ENCODE measurements at regions not wholly inside any gene's neighbourhood (a gene's known extent, or its start where the extent isn't known, plus 50 kb on each side); places are given as distances from the start of the nearest gene placed in this dataset.
"Not testable (repeated sequence)": the region's sequence is repeated elsewhere in the genome, so short reads cannot be mapped to it uniquely, and the experiment has no call there.

DNA sequence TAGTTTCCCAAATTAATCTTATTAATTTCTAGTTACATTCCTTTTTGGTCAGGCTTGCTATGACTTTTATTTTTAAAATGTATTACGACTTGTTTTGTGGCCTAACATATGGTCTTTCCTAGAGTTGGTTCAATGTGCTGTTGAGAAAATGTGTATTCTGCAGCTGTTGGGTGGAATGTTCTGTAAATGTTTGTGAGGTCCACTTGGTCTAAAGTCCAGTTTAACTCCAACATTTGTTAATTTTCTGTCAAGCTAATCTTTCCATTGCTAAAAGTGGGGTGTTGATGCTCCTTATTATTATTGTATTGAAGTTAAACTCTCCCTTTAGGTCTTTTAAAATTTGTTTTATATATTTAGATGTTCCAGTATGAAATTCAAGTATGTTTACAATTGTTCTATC lies 1010.8 kb upstream of the EDIL3 start:
- no peak for DNase-seq (ENCODE audit: low spot score)

DNA sequence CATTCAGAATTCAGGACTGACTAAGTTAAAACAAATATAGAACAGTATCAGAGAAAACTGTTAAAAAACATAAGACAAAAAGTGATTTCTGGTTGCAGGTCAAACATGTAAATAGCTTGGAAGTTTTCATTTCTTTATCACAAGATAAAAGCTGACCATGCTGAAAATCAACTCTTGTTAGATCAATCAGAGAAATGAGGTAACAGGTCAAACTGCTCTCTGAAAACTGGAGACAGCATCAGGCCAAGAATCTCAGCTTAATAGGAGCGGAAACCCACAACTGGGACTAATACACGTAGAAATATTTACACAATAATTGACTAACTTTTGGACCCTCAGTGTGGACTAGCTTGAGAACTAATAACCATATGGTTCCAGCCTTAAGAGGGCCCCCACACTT lies 1012.8 kb upstream of the EDIL3 start:
- DNase-seq (ENCODE audit: low spot score), result no peak

DNA sequence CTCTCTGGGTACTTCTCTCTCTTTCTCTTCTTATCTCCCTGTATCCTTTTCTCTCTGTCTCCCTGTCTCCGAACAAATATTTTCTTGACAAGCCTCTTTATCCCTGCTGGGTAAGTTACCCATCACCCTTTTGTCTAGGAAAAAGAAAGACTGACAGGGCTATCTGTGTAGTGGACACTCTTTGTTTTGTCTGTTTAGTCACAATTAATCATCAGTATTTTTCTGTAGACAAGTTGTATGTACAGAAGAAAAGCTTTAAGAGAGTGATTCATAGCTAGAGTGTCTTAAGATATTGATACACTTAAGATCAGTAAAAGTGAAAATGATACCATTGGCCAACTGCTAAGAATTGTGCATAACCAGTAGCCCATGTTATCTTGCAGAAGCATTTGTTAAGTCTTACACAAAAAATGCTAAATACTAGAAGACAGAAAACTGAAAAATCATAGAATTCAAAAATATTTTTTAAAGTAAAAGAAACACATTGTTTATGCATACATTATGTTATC lies 1043.8 kb upstream of the EDIL3 start:
- no peak for DNase-seq (ENCODE audit: low spot score)

DNA sequence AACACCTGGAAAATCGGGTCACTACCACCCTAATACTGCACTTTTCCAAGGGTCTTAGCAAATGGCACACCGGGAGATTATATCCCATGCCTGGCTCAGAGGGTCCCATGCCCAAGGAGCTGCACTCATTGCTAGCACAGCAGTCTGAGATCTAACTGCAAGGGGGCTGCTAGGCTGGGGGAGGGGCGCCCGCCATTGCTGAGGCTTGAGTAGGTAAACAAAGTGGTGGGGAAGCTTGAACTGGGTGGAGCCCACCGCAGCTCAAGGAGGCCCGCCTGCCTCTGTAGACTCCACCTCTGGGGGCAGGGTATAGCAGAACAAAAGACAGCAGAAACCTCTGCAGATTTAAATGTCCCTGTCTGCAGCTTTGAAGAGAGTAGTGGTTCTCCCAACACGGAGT lies 1047.0 kb upstream of the EDIL3 start:
- DNase-seq (ENCODE audit: low spot score), result not testable (repeated sequence)

DNA sequence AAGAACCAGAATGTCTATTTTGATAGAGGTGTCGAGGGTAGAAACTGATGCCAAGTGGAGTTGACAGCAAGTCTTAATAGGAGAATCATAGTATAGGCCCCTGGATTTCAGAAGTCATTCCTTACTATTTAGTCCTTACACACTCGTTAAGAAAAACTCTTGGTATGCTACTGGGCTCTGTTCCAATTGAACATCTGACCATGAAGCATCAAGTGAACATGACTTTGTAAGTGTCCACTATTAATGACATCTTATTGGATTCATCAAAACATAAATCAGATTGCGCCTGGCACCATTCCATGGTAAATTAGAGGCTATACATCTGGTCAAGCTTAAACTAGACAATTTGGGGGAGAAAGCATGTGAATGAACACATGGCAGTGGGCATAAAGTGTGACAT lies 1056.5 kb upstream of the EDIL3 start:
- no peak for DNase-seq (ENCODE audit: low spot score)

DNA sequence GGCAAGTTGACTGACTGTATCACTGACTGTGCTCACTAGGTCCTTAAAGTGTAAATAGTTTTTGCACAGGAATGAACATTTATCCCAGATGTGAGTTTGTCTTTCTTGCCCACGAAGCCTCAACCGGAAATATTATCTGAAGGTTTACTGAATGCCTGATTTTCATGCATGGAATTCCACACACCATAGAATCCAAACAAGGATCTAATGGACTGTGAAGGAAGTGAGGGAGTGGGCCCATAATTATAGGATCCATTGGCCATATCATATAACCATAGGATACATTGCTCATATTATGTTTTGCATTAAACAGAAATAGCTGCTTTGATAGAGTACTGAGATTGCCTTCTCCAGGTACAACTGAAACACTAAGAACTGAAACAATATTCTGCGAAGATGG lies 1057.2 kb upstream of the EDIL3 start:
- DNase-seq (ENCODE audit: low spot score), result no peak

DNA sequence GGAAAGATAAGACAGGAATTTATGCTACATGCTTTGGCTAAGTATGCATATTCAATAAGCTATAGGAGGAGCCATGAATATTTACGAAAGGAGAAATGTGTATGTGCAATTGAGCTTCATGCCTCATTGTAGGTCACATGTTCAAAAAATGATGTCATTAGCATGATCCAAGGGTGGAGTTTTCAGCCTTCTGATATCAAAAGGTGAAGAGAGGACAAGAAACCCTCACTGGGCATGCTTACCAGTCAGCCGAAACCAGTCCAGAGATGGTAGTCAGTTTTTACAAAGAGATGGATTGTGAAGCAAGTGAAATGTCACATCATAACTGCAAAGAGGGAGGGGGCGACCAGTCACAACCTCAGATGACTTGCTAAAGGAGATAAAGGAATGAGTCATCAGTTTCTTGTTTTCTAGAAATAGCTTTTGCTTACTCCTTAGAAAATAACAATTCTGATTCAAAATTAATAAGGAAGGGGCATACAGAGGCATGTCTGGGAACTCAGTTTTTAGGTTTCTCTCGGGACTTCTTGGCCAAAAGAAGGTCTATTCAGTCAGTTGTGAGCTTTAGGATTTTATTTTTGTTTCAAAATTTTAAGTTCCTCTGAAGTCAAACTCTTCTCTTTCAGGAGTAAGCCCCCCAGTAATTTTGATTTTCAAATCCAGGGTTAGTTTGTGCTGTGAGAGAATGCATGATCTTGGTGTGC lies 1067.8 kb upstream of the EDIL3 start:
- DNase-seq (ENCODE audit: low spot score), result peak; percentile 50

DNA sequence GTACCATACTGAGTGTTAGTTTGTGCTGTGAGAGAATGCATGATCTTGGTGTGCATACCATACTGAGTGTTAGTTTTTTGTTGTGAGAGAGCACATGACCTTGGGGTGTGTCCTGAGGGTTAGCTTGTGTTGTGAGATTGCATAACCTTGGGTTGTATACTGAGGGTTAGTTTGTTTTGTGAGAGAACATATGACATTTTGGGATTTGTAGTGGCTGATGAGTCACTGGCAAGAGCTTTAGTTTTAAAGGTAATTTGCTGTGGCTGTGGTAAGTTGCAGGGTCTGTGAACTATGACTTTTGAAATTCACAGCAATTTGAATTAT lies 1068.3 kb upstream of the EDIL3 start:
- no peak for DNase-seq (ENCODE audit: low spot score)

DNA sequence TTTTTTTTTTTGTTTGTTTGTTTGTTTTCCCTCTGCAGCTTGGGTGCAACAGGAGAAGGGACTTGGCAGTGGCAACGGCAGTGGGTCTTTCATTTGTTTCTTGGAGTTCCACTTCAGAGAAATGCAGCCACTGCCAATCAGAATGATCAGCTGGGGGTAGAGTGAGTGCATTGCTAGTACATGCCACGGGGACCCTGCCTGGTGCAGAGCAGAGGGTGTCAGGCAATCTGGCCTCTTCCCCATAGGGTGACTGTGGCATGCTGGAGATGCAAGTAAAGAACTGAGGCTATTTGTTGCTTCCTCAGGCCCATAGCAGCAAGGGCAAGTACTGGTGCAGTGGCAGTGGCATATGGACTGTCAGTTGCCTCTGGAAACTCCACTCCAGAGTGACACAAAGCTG lies 1073.6 kb upstream of the EDIL3 start:
- DNase-seq (ENCODE audit: low spot score), result no peak

DNA sequence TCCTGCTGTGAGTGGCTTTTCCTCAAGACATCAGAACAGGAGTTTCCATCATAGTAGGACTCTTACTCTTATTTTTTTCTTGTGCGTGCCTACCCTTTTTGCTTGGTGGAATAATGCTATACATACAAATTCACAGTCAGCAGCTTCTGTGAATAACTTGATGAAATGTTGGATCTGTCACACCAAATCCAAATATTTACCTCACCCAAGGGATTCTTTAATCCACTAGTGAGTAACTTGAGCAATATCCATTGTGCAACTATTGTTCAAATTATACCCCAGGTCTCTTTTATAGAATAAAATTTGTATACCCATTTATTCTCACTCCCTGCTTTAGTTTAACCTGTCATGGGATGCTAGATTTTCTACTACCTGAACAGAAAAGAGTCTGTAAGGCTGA lies 1078.3 kb upstream of the EDIL3 start:
- DNase-seq (ENCODE audit: low spot score), result no peak

DNA sequence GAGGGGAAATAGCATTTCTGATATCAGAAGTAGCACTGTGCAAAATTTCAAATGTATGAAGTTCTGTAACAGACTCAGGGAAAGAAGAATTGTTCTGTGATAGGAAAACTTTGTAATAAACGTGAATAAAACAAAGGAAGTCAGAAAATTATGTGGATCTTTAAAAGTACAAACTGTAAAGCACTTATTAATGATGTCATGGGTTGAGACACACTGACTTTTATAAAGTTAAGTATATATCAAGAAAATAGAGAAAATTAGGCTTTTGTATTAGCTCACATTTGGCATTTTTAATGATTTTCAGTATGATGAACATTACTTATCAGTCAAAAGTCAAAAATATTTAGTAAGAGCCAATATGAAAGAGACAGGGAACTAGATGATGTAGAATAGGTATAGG lies 1081.7 kb upstream of the EDIL3 start:
- no peak for DNase-seq (ENCODE audit: low spot score)

DNA sequence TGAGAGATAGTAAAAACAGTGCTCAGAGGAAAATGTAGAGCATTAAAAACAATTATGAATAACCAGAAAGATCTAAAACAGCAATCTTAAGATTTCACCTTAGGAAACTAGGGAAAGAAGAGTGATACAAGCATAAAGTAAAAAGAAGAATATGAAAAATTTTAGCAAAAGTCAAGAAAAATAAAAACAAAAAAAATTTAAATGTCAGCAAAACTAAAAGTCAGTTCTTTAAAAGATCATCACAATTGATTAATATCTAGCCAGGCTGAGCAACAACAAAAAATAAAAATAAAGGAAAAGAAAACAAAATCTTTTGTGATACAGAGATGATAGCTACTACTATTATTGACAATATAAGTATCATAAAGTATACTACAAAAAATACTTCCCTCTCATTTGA lies 1088.1 kb upstream of the EDIL3 start:
- DNase-seq (ENCODE audit: low spot score), result no peak

DNA sequence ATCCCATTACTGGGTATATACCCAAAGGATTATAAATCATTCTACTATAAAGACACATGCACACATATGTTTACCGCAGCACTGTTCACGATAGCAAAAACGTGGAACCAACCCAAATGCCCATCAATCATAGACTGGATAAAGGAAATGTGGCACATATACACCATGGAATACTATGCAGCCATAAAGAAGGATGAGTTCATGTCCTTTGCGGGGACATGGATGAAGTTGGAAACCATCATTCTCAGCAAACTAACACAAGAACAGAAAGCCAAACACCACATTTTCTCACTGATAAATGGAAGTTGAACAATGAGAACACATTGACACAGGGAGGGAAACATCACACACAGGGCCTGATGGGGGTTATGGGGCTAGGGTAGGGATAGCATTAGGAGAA lies 1090.5 kb upstream of the EDIL3 start:
- not testable (repeated sequence) for DNase-seq (ENCODE audit: low spot score)

DNA sequence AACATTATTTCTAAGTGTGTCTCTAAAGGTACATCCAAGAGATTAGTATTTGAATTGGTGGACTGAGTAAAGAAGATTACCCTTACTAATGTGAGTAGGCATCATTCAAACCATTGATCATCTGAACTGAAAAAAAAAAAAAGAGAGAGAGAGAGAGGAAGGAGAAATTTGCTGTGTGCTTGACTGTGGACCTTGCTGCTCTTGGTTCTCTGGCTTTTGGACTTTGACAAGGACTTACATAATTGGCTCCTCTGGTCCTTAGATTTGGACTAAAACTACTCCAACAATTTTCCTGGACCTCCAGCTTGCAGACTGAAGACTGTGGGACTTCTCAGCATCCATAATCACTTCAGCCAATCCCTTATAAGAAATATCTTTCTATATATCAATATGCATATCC lies 1091.9 kb upstream of the EDIL3 start:
- DNase-seq (ENCODE audit: low spot score), result no peak

DNA sequence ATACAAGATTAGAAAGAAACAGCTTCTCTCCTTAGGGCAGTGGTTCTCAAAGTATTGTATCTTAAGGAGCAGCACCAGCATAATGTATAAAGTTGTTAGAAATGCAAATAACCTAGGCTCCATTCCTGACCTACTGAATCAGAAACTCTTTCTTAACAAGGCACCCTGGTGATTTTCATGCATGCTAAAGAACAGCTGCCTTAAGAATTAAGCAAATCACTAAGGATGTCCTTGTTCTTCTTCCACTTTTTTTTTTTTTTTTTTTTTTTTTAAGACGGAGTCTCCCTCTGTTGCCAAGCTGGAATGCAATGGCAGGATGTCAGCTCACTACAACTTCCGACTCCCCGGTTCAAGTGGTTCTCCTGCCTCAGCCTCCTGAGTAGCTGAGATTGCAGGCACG lies 1095.2 kb upstream of the EDIL3 start:
- no peak for DNase-seq (ENCODE audit: low spot score)

DNA sequence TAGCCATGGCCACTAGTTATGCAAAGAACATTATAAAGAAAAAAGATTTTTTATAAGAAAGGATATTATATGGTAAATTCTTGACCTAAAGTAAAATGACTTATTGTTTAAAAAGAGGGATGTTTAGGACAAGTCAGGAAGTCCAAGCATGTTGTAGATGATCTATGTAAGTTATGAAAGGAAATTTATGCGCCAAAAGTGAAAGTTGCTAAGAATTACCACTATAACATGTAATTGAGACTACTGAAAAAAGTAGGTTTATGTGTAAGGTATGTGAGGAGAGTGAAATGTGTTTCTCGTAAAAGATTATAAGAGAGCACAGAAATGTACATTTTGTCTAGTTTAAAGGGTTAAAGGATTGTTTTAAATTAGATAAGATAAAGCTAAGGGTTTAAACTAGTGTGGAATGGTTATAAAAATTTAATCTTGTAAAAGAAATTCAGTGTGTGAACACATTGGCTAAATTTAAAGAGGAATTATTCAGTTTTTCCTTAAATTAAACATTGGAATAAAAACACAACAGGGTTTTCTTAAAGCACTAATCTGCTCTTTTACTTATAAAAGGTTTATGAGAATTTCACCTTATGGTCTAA lies 1100.4 kb upstream of the EDIL3 start:
- DNase-seq (ENCODE audit: low spot score), result peak; percentile 9

DNA sequence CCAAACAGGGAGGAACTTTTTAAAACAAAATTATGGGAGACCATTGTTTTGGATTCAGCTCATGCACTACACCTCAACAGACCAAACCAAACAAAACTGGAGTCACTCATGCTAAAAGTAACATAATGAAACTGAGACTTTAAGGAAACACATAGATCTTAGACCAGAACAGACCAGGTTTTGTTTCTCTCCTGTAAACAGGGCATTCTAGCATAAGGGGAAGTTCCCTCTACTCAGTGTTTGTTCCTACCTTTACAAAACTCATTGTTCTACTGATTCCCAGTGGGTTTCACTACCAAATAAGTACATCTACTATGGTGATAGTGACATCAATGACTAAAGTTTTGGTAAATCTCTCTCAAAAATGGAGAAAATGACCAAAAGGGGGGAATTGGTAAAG lies 1103.6 kb upstream of the EDIL3 start:
- DNase-seq (ENCODE audit: low spot score), result no peak

DNA sequence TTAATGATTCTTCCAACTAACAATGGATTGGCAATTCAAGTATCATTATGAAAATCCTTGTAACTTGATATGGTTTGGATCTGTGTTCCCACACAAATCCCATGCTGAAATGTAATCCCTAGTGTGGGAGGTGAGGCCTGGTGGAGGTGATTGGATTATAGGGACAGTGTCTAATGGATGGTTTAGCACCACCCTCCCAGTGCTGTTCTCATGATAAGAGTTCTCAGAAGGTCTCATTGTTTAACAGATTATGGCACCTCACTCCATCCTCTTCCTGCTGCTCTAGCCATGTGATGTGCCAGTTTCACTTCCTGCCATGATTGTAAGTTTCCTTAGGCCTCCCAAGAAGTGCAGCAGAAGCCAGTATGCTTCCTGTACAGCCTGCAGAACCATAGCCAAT lies 1116.2 kb upstream of the EDIL3 start:
- DNase-seq (ENCODE audit: low spot score), result no peak

DNA sequence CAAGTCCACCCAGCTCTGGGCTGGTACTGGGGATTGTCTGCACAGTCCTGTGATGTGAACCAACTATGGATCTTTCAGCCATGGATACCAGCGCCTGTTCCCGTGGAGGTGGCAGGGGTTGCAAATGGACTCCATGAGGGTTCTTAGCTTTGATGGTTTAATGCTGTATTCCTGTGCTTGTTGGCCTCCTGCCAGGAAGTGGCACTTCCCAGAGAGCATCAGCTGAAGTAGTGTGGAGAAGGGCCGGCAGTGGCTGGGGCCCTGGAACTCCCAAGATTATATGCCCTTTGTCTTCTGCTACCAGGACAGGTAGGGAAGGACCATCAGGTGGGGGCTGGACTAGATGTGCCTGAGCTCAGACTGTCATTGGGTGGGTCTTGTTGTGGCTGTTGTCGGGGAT lies 1104.8 kb upstream of the COX7C start:
- no peak for DNase-seq (ENCODE audit: low spot score)

DNA sequence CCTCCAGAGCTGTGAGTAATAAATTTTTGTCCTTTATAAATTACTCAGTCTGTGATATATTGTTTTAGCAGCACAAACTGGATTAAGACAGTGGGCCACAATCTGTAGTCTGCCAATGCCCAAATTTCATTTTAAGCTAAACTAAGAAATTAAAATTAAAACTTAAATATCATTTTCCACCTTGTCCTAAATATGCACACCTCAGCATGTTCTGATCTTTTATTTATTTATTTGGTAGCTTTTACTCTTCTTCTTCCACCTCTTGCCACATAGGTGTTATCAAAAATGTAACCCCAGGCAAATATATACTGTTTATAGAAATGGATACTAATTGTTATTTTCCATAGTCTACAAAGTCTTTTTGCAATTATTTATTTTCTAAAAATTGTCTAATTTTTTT lies 1102.2 kb upstream of the COX7C start:
- DNase-seq (ENCODE audit: low spot score), result no peak

DNA sequence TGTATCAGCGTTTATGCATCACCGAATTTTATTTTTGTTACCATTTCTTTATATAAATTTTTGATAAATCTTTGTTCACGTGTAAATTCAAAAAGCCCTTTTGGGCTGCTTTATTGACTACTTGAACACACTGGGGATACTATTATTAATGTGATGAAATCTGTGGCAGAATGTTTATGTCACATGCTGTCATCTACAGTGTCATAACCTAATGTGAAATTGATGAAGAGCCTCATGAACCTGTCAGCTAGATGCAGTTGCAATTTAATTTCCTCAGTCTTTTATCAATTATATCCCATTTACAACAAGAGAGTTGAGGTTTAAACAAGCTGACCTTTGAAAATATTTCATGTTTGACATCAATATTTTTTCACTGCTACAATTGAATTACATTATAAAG lies 1100.4 kb upstream of the COX7C start:
- DNase-seq (ENCODE audit: low spot score), result no peak

DNA sequence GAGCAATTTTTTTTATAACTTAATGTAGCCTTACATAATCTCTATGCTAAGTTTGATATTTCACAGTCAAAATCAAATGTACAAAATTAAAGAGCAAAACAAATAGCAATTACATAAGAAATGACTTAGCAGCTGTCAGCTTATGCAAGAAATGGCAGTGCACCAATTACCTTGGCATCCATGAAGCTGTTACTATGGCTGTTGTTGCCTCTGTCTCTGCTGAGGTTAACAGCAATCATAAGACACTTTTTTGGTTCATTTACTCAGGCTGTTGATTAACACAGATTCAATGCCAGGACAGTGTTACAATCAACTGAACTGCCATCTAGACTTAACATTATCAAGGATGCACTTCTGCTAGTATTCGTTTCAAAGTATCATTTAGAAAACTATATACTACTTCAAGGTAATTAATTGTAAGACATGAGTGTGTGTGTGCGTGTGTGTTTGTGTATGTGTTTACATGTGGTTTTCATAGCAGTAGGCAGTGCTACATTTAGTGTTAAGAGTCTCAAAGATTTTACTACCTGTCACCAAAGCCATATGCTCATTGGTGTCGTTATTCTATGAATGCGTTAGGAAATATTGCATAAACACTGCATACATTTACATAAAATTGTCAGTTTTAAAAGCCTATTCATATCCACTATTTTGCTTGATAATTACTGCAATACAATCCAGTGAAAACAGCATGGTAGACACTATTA lies 1084.2 kb upstream of the COX7C start:
- DNase-seq (ENCODE audit: low spot score), result no peak

DNA sequence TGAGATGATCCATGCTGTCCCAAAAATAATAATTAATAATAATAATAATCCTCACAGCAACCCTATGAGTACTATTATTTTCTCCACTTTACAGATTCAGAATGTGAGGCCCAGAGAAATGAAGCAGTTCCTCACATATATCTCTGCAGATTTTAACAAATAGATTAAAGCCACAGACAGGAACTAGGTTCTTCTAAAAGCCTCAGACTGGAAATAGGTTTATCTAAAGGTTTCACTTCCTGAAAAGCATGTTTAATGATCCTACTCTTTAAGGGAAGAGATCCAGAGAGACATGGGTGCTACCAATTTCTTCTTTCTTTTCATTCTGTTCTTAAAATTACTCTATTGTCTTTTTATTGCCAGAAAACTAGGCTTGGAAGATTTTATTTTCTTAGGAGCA lies 1079.4 kb upstream of the COX7C start:
- DNase-seq (ENCODE audit: low spot score), result no peak

DNA sequence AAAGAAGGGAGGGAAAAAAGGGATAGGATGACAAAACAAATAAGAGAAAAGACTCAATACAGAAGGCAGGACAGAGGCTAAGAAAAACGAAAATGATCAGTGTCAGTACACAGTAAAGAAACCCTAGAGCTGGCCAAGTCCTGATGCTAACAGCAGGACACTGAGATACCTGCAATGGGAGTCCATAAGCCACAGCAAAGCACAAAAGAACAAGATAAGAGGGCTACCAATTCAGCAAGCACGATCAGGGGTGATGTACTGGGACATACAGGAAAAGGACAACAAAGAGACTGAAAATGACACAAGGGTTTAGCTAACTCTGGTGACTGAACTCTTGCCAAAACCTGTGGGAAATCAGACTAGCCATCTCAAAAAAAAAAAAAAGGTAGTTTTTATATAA lies 1072.6 kb upstream of the COX7C start:
- no peak for DNase-seq (ENCODE audit: low spot score)

All from RKO (cell line).